ENCODE measurements at regions not wholly inside any gene's neighbourhood (a gene's known extent, or its start where the extent isn't known, plus 50 kb on each side); places are given as distances from the start of the nearest gene placed in this dataset.
"Not testable (repeated sequence)": the region's sequence is repeated elsewhere in the genome, so short reads cannot be mapped to it uniquely, and the experiment has no call there.

GRCh38 chr15:96046620-96047240, 283.8 kb upstream of the NR2F2 start:
- DNase-seq (ENCODE audit: low read depth in 2 of 2) = no peak

GRCh38 chr15:96047255-96047931, 283.1 kb upstream of the NR2F2 start:
- no peak for DNase-seq (ENCODE audit: low read depth in 2 of 2)

GRCh38 chr15:96049323-96049722, 281.2 kb upstream of the NR2F2 start:
- no peak for DNase-seq (ENCODE audit: low read depth in 2 of 2)

GRCh38 chr15:96049766-96050165, 280.7 kb upstream of the NR2F2 start:
- DNase-seq (ENCODE audit: low read depth in 2 of 2) = no peak

GRCh38 chr15:96051598-96051997, 278.9 kb upstream of the NR2F2 start:
- no peak for DNase-seq (ENCODE audit: low read depth in 2 of 2)

- no peak for DNase-seq (ENCODE audit: low read depth in 2 of 2)
These were observed 278.3 kb upstream of the NR2F2 start for GRCh38 chr15:96052154-96052553.

GRCh38 chr15:96052572-96053030, 277.9 kb upstream of the NR2F2 start:
- DNase-seq (ENCODE audit: low read depth in 2 of 2) = no peak

GRCh38 chr15:96053031-96053780, 277.3 kb upstream of the NR2F2 start:
- DNase-seq (ENCODE audit: low read depth in 2 of 2) = no peak

GRCh38 chr15:96053781-96054428, 276.6 kb upstream of the NR2F2 start:
- no peak for DNase-seq (ENCODE audit: low read depth in 2 of 2)

- no peak for DNase-seq (ENCODE audit: low read depth in 2 of 2)
These were observed 275.9 kb upstream of the NR2F2 start for GRCh38 chr15:96054621-96055020.

- no peak for DNase-seq (ENCODE audit: low read depth in 2 of 2)
These were observed 272.2 kb upstream of the NR2F2 start for GRCh38 chr15:96058103-96058851.

- not testable (repeated sequence) for DNase-seq (ENCODE audit: low read depth in 2 of 2)
These were observed 271.7 kb upstream of the NR2F2 start for GRCh38 chr15:96058852-96059103.

GRCh38 chr15:96060591-96060990, 269.9 kb upstream of the NR2F2 start:
- not testable (repeated sequence) for DNase-seq (ENCODE audit: low read depth in 2 of 2)

- DNase-seq (ENCODE audit: low read depth in 2 of 2) = no peak
These were observed 266.1 kb upstream of the NR2F2 start for GRCh38 chr15:96064351-96064756.

- DNase-seq (ENCODE audit: low read depth in 2 of 2) = no peak
These were observed 264.4 kb upstream of the NR2F2 start for GRCh38 chr15:96066126-96066525.

GRCh38 chr15:96066852-96067495, 263.5 kb upstream of the NR2F2 start:
- no peak for DNase-seq (ENCODE audit: low read depth in 2 of 2)

- DNase-seq (ENCODE audit: low read depth in 2 of 2) = no peak
These were observed 262.8 kb upstream of the NR2F2 start for GRCh38 chr15:96067677-96068076.

GRCh38 chr15:96068897-96069296, 261.6 kb upstream of the NR2F2 start:
- DNase-seq (ENCODE audit: low read depth in 2 of 2) = no peak

- no peak for DNase-seq (ENCODE audit: low read depth in 2 of 2)
These were observed 259.9 kb upstream of the NR2F2 start for GRCh38 chr15:96070636-96071035.

GRCh38 chr15:96072821-96073220, 257.7 kb upstream of the NR2F2 start:
- DNase-seq (ENCODE audit: low read depth in 2 of 2) = no peak

- no peak for DNase-seq (ENCODE audit: low read depth in 2 of 2)
These were observed 256.6 kb upstream of the NR2F2 start for GRCh38 chr15:96073908-96074307.
